KMS-11 (cell line): ENCODE measurements at regions not wholly inside any gene's neighbourhood (a gene's known extent, or its start where the extent isn't known, plus 50 kb on each side); places are given as distances from the start of the nearest gene placed in this dataset.

Experiments used
- H2AFZ ChIP-seq: fragments of 200-600 bp; sonication (generic); 2 replicates; pipeline ENCODE4 v1.6.1; 2016; ENCODE audit warnings: antibody characterized with exemption, mixed run types, low read depth
- H3K27ac ChIP-seq: fragments of 200-600 bp; sonication (generic); 2 replicates; pipeline ENCODE4 v1.6.1; 2016; ENCODE audit warnings: mild to moderate bottlenecking, mixed run types
- H3K27me3 ChIP-seq: fragments of 200-600 bp; sonication (generic); 2 replicates; pipeline ENCODE4 v1.6.1; 2017; ENCODE audit warnings: mild to moderate bottlenecking, low read depth, mixed run types, moderate library complexity; ENCODE audit not compliant: insufficient read depth
- H3K36me3 ChIP-seq: fragments of 200-600 bp; sonication (generic); 2 replicates; pipeline ENCODE4 v1.6.1; 2017; ENCODE audit warnings: mild to moderate bottlenecking, mixed run types; ENCODE audit not compliant: insufficient read depth
- H3K4me1 ChIP-seq: fragments of 200-600 bp; sonication (generic); 2 replicates; pipeline ENCODE4 v1.6.1; 2016; ENCODE audit warnings: mild to moderate bottlenecking, low read depth, mixed run types; ENCODE audit not compliant: poor library complexity, severe bottlenecking
- H3K4me2 ChIP-seq: fragments of 200-600 bp; sonication (generic); 2 replicates; pipeline ENCODE4 v1.7.0; 2016; ENCODE audit warnings: mild to moderate bottlenecking, mixed run types
- H3K4me3 ChIP-seq: fragments of 200-600 bp; sonication (generic); IDR thresholded peaks from 2 replicates; pipeline ENCODE4 v1.6.1; 2017; ENCODE audit warnings: low read depth, low read length, mixed read lengths; ENCODE audit not compliant: insufficient read depth
- H3K79me2 ChIP-seq: fragments of 200-600 bp; sonication (generic); 2 replicates; pipeline ENCODE4 v1.6.1; 2016; ENCODE audit warnings: low read depth, mixed run types; ENCODE audit not compliant: insufficient read depth
- H3K9ac ChIP-seq: fragments of 200-600 bp; sonication (generic); 2 replicates; pipeline ENCODE4 v1.6.1; 2016; ENCODE audit warnings: mild to moderate bottlenecking, mixed run types
- H4K20me1 ChIP-seq: fragments of 200-600 bp; sonication (generic); 2 replicates; pipeline ENCODE4 v1.6.1; 2016; ENCODE audit warnings: mild to moderate bottlenecking, mixed run types; ENCODE audit not compliant: insufficient read depth
- TF ChIP-seq, protein P1 (sequence below): fragments of 200-600 bp; sonication (generic); conservative IDR thresholded peaks from 2 replicates; pipeline ENCODE4 v1.6.1; 2017; ENCODE audit warnings: low read depth, mild to moderate bottlenecking, antibody characterized with exemption, low read length, moderate library complexity, mixed read lengths

DNA sequence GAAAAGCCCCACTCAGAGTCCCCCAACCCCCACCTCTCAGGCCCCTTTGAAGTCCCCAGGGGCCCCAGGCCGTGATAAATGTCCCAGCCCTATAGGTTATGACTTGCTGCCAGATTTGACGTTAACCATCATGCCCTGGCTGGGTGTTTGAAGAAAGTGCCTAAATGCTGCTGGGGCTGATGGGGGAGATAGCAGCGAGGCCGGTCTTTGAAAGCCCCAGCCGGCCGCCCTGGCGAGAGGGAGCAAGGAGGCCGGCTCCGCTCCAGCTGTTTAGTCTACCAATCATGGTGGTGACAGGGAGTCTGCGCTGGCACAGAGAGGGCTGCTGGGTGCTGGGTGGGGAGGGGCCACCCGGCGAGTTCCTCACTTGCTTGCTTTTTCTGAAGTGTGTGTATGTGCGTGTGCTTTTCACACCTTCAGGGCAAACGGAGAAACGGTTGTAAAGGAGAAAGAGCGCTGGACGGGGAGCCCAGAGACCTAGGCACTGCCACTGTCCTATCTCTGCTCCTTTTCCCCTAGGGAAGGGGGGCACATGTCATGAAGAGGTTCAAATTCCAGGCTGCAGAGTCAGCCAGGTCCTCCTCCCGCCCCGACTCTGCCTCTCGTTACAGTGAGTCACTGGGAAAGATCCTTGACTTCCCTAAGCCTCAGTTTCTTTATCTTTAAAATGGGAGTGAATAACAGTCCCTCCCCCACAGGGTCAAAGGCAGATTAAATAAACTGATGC is 126.1 kb upstream of the HAND1 start:
- H3K36me3 ChIP-seq, result no peaks in the 10 kb centered on the region
- no peak overlapping the region for H3K4me3 ChIP-seq
- no peaks in the 10 kb centered on the region for H3K27me3 ChIP-seq
- H3K79me2 ChIP-seq, result no peaks in the 10 kb centered on the region
- no peak overlapping the region for H3K27ac ChIP-seq
- TF ChIP-seq, protein P1, sequence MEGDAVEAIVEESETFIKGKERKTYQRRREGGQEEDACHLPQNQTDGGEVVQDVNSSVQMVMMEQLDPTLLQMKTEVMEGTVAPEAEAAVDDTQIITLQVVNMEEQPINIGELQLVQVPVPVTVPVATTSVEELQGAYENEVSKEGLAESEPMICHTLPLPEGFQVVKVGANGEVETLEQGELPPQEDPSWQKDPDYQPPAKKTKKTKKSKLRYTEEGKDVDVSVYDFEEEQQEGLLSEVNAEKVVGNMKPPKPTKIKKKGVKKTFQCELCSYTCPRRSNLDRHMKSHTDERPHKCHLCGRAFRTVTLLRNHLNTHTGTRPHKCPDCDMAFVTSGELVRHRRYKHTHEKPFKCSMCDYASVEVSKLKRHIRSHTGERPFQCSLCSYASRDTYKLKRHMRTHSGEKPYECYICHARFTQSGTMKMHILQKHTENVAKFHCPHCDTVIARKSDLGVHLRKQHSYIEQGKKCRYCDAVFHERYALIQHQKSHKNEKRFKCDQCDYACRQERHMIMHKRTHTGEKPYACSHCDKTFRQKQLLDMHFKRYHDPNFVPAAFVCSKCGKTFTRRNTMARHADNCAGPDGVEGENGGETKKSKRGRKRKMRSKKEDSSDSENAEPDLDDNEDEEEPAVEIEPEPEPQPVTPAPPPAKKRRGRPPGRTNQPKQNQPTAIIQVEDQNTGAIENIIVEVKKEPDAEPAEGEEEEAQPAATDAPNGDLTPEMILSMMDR, result no peak
- no peaks in the 10 kb centered on the region for H4K20me1 ChIP-seq
- no peak overlapping the region for H3K4me2 ChIP-seq
- no peak overlapping the region for H2AFZ ChIP-seq
- no peak overlapping the region for H3K9ac ChIP-seq
- no peaks in the 10 kb centered on the region for H3K4me1 ChIP-seq

DNA sequence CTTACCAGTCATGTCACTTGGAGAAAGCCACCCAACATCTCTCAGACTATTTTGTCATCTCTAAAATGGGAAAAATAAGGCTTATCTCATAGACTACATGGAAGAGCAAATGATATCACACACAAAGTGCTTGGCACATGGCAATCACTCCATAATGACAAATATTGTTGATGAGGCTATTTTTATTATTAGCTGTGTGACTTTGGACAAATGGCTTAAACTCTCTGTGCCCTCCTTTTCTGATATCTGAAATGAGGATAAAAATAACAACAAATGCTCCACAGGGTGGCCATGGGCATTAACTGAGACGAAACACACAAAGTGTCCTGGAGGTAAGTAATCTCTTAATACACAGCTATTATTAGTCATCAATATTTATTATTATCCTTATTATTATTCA is 125.5 kb upstream of the HAND1 start:
- Histone ChIP-seq H4K20me1 (no peaks in the 10 kb centered on the region), H3K36me3 (no peaks in the 10 kb centered on the region), H3K9ac (no peak overlapping the region), H3K79me2 (no peaks in the 10 kb centered on the region), H3K4me1 (no peaks in the 10 kb centered on the region), H2AFZ (no peak overlapping the region), H3K4me2 (no peak overlapping the region), H3K4me3 (no peak overlapping the region), H3K27ac (no peak overlapping the region), H3K27me3 (no peaks in the 10 kb centered on the region)
- TF ChIP-seq, protein P1, result no peak

DNA sequence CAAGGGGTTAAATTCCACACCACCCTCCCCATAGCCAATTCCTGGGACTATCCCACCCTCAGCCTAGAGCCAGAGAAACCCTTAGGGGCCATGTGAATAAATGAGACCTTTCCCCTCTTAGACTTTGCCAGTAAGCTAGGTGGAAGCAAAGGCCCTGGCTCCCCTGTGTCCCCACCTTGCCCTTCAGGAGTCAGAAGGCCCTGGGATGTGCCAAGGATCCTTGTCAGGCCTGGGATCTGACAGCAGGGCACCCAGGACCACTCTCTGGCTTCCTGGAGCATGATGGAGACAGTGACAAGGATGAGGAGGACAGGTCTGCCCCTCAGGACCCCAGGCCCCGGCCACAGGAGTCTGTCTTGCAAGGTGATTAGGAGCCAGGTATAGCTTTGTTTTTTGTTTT is 125.0 kb upstream of the HAND1 start:
- no peaks in the 10 kb centered on the region for H4K20me1 ChIP-seq
- no peaks in the 10 kb centered on the region for H3K27me3 ChIP-seq
- H3K4me3 ChIP-seq, result no peak overlapping the region
- H3K4me1 ChIP-seq, result no peaks in the 10 kb centered on the region
- TF ChIP-seq, protein P1, result no peak
- H3K4me2 ChIP-seq, result no peak overlapping the region
- H3K79me2 ChIP-seq, result no peaks in the 10 kb centered on the region
- no peak overlapping the region for H3K27ac ChIP-seq
- no peak overlapping the region for H2AFZ ChIP-seq
- H3K36me3 ChIP-seq, result no peaks in the 10 kb centered on the region
- no peak overlapping the region for H3K9ac ChIP-seq

DNA sequence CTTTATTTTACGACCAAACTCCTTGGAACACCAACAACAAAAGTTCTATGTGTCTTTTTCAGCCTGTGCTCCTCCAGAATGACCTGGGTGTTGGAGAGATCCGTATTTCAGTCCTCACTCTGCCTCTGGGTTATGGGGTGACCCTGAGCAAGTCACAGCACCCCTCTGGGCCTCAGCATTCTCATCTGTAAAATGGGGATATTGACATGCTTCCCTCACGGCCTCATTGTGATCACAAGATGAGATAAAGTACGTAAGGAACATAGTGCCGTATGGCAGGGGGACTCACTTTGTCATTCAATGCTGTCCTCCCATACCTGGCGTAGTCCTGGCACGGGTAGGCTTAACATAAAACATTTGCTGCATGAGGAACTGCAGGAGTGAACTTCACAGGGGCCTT is 123.0 kb upstream of the HAND1 start:
- Histone ChIP-seq H4K20me1 (no peaks in the 10 kb centered on the region), H2AFZ (no peak overlapping the region), H3K36me3 (no peaks in the 10 kb centered on the region), H3K9ac (no peak overlapping the region), H3K27ac (no peak overlapping the region), H3K27me3 (no peaks in the 10 kb centered on the region), H3K4me2 (no peak overlapping the region), H3K79me2 (no peaks in the 10 kb centered on the region), H3K4me1 (no peaks in the 10 kb centered on the region), H3K4me3 (no peak overlapping the region)
- TF ChIP-seq, protein P1, result no peak
